HG03039 (cell line): ENCODE measurements at regions not wholly inside any gene's neighbourhood (a gene's known extent, or its start where the extent isn't known, plus 50 kb on each side); places are given as distances from the start of the nearest gene placed in this dataset.
"Not testable (repeated sequence)": the region's sequence is repeated elsewhere in the genome, so short reads cannot be mapped to it uniquely, and the experiment has no call there.

ENCODE experiments used
- ATAC-seq: cut with Tn5 transposase; IDR thresholded peaks from one replicate; pipeline ENCODE4 v1.9.1; 2021; ENCODE audit warnings: mild to moderate bottlenecking, moderate library complexity; ENCODE audit not compliant: unreplicated experiment

DNA sequence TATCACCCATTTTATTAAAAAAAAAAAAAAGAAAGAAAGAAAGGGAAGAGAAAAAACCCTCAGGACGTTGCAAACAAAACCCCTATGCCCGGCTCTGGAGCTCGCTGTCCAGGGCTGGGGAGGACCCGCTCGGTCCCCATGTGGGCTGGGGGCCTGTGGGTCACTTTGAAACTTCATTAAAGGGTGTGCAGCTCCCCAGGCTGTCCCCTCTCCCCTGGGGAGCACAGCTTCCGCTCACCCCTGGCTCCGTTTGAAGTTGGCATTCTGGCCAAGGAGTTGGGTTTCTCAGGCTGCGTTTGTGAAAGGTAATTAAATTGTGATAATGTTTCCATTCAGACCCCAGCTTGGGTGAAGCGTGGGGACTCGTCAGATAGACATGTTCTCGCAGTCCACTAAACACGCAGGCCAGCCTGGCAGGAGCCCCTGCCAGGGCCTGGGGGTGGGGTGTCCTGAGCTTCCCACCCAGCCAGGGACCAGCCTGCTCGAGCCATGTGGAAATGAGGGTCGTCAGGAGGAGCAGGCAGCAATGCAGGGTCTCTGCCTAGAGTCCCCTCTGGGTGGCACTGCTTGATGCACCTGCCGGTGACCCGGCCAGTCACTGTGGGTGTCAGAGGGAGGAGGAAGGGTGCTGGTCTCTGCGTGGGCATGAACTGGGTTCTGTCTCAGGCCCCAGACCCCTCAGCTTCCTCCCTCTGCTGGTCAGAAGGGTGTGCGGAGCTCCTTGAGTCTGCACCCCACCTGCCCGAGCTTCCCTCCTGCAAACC, 166.2 kb downstream of the INHBB start:
- ATAC-seq: no peak

GRCh38 chr2:120513776-120514357, 167.9 kb downstream of the INHBB start:
- ATAC-seq: no peak

GRCh38 chr2:120514521-120514920, 168.6 kb downstream of the INHBB start:
- ATAC-seq: no peak

GRCh38 chr2:120515066-120515758, 169.3 kb downstream of the INHBB start:
- not testable (repeated sequence) for ATAC-seq

DNA sequence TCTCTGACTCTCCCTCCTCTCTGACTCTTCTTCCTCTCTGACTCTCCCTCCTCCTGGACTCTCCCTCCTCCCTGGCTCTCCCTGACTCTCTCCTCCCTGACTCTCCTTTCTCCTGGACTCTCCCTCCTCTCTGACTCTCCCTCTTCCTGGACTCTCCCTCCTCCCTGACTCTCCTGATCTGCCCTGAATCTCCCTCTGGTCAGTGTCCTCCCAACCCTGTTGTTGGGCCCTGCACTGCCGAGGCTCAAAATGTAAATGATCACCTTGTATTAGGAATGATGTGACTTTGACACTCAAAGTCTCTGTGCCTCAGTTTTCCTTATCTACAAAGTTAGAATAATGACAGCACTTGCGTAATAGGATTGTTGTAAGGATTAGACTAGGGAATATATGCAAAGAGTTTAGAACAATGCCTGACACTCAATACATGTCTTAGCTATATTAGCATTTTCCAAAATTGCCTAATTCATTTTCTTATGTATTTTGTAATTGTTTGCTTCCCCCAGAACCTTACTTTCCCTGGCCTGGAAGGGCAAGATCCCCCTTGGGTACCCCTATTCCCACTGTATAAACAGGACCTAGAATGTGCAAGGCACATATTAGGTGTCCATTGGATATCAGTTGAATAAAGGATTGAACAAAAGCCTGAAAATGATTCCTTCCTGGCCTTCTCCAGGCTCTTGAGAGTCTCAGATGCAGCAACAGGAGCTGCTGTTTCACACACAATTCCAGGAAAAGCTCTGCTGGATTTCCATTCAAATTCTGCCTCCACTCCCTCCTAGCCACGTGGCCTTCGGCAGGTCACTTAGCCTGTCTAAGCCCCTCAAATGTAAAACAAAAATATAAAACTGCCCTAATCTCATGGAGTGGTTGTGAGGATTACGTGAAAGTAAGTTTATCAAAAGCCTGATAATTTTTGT, 170.1 kb downstream of the INHBB start:
- ATAC-seq: no peak

DNA sequence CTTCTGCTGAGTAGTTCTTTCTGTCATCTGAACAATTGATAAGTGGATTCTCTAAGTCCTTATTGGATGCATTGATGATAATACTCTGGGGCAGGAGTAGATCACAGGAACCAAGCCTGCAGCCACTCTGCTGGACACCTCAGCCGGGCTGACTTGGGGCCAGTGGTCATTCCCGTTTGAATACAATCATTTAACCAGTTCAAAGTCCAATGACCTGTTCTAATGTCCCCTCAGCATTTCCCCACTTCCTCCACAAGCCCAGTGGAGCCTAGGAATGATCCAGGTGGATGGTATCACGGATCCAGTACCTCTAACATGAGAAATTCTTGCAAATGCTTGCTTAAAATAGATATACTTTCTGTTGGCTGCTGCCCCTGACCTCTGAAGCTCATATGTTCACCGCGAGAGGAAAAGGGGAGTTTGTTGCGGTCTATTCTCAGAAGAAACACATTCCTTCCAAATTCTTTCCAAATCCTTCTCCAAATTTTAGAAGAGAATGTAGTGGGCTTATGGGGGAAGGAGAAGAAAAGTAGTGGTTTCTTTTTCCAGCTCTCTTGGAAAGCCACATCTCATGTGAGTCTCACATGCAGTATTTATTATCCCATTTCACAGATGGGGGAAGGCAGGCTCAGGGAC, 170.9 kb downstream of the INHBB start:
- ATAC-seq: no peak

DNA sequence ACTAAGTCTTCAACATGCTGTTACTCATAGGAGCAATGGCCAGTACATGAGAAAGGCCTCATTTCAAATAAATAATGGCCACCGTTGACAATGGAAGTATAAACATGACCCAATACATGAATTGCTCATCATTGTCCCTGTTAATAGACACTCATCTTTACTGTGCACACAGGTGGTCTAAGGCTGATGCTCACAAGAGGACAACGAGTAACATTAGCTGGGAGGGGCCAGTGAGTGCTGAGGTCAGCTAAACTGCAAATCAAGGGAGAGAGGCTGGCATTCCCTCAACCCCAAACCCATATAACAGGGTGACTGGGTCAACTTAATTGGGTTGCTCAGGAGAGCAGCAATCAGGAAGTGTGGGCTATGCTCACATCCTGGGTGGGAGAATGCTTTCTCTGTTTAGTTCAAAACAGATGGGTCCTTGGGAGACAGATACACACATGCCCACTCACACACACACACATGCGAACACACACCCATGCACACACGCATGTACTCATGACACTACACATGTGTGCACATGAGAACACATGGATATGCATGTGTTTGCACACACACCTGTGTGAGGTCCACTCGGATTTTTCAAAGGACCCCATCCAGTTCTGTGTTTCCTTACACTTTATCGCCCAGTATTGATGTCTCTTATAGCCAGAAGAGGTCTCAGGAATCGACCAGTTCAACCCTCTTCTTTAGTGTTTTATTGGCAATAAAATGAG, 172.0 kb downstream of the INHBB start:
- ATAC-seq: no peak

DNA sequence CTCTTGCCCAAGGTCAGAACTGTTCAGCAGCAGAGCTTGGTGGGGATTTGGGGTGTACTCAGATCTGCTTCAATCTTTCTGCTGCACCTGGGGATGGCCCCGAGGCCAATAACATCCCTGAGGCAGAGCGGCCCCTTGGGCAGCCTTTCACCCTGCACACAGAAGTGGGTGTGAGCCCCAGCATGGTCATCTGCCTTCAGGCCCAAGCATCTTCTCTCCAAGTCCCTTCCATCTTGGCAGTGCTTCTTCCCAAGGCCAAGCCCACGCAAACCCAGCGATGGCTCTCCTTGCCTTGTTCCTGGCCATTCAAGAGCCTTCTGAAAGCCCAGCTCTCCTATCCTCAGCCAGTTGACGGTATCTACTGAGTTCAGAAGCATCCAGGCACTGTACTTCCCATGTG, 172.9 kb downstream of the INHBB start:
- ATAC-seq: no peak

DNA sequence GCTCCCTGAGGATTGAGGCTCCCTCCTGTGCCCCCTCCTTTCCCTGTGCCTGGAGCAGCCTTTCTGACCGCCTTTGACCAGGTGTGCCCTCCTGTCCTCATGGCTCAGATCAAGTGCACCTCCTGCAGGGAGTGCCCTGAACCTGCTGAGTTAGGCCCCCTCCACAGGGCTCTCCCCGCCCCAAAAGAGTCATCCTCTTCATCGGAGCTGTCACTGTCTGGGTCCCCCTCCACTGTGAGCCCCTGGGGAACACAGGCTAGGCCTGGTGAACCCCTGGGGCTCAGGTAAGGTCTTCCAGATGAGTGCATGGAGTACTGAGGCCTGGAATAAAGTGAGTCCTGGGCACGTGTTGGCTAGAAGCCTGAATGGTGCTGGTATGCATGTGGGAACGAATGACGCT, 173.5 kb downstream of the INHBB start:
- no peak for ATAC-seq

DNA sequence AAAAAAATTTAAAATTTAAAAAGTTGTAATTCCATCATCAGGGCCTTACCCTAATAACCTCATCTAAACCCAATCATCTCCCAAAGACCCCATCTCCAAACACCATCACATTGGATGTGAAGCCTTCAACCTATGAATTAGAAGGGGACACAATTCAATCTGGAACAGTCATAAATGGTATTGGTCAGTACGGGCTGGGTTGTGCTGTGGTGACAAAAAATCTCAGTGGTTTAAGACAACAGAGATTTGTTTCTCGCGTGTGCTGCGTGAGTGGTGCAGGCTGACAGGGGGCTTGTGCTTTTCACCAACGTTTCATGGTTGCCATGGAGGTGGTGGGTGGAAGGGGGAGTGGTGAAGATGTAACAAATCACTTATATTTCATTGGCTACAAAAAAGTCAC, 174.5 kb downstream of the INHBB start:
- no peak for ATAC-seq

DNA sequence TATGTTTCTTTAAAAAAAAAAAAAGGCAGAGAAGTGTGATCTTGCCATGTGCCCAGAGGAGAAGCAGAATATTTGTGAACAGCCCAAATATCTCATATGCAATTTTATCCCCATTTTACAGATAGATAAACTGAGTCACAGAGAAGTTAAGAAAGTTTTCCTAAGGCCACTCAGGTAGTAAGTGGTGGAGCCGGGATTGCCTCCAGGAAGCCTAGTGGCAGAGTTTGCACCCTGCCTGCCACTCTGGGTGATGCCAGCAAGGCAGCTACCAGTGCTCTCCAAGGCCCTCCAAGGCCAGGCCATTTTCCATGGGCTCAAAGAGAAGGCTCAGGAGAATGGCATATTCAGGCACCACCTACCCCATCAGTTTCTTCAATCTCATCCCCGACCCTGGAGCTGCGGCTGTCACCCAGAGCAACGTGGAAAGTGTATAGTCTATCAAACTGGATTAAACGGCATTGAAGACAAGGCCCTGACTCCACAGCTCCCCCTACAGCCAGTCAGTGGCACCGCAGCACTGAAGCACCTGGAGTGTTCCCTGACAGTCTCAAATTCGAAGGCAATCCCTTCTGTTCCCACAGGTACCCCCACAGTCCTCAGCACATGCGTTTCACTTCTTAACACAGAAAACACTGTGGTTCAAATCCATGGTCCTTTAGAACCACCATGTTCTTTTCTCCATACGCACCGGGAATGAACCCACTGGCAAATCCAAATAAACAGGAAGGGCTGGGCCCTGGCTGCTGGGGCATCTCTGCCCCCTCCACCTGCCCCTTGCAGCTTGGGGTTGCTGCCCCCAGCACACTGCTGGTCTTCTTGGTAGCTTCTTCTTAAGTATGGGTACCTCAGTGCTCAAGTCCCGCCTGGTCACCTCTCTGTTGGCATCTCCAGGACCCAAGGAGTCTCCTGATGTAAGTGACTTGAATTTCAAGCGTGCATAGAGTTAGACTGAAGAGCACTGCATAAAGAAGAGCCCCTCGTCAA, 175.3 kb downstream of the INHBB start:
- ATAC-seq: no peak

DNA sequence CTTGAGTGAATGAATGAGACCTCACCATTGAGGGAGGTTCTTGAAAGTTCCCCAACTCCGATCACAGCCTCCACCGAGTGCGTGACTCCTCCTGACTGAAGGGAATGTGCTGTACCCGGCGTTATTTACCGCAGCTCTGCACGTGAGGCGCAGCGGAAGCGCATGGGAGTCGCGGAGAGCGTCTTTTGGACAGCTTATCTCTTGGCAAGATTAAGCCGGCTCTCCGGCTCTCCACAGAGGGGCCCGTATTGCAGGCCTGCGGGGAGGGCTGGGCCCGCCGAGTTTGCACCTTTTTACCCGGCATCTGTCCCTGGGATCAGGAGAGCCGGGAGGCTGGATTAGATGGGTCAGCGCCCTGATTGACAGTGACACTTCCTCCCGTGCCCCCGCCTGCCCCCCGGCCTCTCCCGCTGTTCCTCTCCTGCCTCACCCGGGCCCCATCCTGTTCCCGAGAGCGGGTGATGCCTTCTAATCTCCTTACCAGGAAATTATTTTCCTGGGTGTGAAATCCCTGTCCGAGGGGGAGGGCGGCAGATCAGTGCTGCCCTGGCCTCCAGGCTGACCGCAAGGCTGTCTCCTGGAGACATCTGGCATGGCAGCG, 176.3 kb downstream of the INHBB start:
- ATAC-seq: no peak

GRCh38 chr2:120523766-120524165, 177.8 kb downstream of the INHBB start:
- ATAC-seq: no peak

DNA sequence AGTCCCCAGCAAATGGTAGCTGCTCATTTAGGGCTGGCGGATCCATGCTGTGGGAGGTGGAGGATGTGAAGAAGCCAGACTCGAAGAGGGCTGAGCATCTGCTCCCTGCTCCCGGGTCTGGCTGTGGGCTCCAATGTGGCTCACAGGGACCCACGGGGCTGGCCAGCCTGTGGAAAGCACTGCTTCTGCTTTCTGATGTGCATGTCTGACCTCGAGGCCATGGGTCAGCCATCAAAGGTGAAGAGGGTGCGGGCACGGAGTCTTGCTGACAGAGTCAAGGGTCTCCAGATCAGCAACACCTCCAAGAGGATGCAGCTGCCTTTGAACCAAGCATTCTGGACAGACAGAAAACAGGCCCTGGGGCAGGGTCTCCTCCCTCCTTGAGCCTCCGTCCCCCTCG, 178.2 kb downstream of the INHBB start:
- no peak for ATAC-seq

GRCh38 chr2:120525056-120526046, 179.4 kb downstream of the INHBB start:
- no peak for ATAC-seq

GRCh38 chr2:120526047-120526562, 180.2 kb downstream of the INHBB start:
- no peak for ATAC-seq
